Activated gamma-delta T cell treated with anti-CD3 and anti-CD28 coated beads, Interleukin-2, amount 50 U/mL, for 16 hours (primary cell): ENCODE measurements at regions not wholly inside any gene's neighbourhood (a gene's known extent, or its start where the extent isn't known, plus 50 kb on each side); places are given as distances from the start of the nearest gene placed in this dataset.

Experiments used
- DNase-seq: peaks from one replicate; pipeline ENCODE4 v3.0.0-alpha.2; 2020; ENCODE audit warnings: low read depth

- no peak for DNase-seq
Measured at GRCh38 chr11:119547511-119547910, 124.5 kb upstream of the THY1 start.

GRCh38 chr11:119545978-119546915, 123.3 kb upstream of the THY1 start:
- no peak for DNase-seq

DNA sequence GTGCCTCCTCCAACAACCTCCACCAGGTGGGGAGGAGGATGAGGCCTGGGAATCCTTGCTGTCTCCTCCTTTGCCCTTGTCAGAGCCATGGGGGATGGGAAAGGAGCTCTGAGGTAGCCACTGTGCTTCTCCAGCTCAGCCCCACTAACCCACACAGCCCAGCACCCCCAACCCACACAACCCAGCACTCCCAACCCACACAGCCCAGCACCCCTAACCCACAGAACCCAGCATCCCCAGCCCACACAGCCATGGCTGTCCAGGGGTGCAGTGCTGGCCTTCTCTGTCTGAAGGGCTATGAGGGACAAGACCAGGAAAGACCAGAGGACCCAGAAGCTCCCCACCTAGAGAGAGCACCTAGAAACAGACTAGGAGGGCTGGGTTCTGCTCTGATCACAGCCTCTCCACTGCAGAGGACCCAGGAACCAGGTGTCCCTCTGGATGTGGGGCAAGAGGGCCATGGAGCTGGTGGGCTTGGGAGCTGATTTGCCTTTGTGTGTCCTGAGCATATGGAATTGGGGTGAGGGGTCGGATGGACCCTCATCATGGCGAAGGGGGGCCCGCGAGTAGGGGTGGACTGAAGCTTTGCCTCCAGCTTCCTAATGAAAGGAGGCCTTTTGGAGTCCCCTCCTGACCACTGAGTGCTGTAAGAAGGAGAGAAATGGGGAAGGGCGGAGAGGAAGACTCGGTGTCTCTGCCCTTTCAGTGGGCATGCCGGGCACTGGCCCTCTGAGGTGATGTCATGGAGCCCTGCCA, 117.6 kb upstream of the THY1 start:
- DNase-seq = no peak

DNA sequence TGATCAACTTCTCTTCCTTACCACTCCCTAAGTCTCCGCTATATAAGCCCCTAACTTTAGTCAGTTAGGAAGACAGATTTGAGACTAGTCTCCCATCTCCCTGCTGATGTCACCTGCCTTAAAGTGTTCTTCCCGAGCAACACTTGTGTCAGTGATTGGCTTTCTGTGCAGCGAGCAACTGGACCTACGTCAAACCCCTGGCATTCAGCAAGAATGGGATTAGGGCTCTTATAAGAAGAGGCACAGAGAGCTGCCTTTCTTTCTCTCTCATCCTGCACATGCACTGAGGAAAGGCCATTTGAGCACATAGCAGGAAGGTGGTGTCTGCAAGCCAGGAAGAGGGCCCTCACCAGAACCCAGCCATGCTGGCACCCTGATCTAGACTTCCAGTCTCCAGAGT, 116.6 kb upstream of the THY1 start:
- no peak for DNase-seq

- no peak for DNase-seq
Measured at GRCh38 chr11:119538753-119539152, 115.8 kb upstream of the THY1 start.

DNA sequence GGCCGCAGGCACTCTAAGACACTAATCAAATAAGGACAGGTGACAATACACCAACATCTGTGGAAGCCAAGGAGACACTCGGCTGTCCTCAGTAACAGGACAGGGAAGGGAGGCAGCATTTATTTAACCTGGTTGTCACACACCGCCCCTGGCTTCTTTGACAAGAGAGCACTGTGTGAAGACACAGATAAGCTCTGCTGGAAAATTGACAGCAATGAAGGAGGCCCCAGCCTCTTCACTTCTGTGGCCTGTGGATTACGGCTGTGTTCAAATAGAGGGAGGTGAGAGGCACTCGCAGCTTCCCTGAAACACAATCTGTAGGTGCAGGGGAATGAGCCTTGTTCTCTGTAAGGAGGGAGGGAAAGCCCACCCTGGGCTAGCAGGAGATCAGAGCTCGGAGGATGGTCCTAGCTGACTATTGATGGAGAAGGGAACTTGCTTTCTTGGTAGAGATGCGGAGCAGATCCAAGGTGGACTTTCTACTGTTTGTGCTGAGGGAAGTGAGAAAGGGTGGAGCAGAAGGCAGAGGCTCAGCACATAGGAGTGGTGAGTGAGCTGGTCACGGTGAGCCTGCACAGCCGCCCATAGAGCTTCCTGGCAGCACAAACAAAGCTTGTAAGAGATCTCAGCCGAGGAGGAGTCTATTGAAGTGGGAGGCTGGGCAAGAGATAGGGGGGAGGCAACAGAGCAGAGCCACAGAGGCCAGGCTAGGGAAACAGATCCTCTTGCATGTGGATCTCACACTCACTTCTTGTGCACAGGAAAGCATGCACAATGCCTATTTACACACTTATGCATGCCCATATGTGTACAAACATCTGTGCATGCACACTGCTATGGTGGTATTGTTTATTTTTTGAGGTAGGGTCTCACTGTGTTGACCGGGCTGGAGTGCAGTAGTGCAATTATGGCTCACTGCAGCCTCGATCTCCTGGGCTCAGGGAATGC, 114.6 kb upstream of the THY1 start:
- DNase-seq = no peak

DNA sequence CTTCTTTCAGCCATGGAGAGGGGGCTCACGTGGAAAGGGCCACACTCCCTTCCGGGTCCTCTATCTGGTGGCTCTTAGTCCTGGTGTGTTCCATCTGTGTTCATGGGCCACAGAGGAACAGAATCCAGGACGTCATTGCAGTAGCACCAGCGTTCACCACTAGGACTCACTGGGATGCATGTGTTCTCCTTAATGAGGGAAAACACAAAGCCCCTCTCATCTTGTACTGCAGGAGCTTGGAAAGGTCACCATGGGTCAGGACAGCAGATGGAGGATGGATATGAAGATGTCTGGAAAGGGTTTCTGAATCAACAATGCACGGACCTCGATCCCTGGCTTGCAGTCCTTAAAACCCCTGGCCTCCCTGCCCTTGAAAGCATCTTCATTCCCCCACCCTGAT, 113.8 kb upstream of the THY1 start:
- no peak for DNase-seq

DNA sequence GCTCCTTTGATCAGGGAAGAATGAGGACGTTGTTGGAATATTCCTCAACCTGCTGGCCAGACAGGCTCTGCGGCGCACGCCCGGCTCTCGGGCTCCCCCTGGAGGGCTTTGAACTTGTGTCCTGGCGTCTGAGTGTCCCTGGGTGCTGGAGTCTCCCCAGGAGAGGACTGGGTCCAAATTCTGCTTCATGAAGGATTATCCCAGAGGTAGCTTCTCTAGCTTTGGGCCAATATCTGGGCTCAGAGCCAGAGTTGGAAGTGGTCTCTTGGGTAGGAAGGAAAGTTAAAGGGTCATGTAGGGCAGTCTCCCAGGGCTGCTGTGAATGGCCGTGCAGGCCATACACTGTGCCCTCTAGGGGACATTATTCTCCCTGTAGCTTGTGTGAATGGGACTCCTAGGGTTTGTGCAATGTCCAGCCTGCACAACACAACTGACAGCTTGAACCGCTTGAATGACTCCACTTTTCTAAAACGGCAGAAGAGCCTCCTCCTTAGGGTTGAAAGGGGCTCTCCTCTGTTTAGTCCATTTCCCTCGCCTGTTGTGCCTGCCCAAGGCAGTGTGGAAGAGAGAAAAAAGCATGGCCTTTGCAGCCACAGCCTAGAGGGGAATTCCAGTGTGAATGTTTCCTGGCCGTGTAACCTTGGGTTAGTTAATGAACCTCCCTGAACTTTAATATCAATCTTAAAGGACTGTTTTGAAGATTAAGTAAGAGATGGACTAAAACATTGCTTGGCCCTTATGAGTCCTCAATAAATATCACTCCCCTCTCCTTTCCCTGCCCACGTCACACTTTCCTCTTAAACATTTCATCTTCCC, 111.2 kb upstream of the THY1 start:
- DNase-seq = no peak

DNA sequence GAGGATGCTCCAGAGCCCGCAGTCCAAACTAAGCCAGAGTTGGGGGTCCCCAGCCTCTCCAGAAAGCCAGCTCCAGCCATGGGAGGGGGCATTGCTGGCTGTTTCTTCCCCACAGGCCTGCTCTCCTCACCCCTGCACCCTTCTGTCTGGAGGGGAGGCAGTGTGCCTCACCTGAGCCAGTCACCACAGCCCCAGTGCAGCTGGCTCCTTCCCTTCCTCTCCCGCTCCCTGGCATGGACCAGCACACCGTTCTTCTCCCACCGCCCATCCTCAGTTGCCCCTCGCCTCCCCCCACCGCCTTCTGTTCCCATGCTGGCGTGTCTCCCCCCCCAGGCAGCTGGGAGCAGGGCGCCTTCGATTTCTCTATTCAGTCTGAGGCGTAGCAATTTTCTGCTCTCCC, 110.5 kb upstream of the THY1 start:
- DNase-seq = no peak

DNA sequence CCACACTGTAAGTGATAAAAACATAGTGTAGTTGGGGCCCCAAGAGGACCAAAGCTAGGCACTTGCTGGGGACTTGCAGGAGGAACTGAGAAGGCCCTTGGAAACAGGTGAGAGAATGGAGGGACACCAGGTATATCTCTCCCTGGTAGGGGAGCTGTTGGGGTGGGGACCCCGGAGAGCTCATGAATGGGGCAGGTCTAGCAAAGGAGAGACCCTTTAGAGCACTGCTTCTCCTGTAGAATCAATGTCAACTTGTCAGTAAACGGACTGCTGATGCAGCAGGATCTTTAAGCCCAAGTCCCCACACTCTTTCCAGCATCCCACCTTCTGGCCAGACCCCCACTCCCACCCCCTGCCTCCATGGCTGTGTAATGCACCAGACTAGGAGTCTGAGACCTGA, 109.6 kb upstream of the THY1 start:
- no peak for DNase-seq

GRCh38 chr11:119531623-119532022, 108.7 kb upstream of the THY1 start:
- DNase-seq = no peak

GRCh38 chr11:119531056-119531455, 108.1 kb upstream of the THY1 start:
- DNase-seq = no peak

GRCh38 chr11:119530509-119530908, 107.5 kb upstream of the THY1 start:
- no peak for DNase-seq

- DNase-seq = no peak
Measured at GRCh38 chr11:119529936-119530335, 107.0 kb upstream of the THY1 start.

DNA sequence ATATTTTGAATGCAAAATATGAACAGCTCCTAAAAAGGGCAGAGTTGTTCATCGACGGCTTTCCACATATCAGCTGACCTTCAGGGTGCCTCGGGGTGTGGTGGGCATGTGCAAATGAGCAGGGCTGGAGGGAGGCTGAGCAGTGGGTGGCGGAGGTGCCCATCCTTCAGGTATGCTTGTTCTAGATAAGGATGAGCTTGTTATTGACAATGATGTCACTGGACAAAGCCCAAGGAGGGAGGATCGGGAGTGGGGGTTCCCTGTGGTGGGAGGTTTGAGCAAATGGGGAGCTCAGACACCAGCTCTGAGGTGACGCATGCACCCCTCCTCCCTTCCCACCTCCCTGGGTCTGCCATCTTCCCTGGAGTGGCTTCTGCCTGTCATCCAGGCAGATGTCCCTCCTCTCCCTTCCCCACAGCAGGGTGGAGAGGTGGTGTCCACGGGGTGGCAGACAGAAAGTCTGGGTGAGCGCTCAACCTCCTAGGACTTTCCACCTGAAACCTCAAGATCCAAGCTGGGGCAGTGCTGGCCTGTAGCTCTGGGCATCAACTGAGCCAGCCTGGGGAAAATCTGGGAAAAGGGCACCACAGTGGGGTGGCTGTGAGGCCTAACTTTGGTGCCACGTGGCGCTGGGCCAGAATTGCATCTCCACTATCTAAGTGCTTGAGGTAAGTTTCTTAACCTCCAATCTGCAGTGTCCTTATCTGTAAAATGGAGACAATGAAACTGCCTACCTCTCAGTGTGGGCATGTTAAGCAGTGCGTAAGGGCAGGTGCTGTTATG, 106.3 kb upstream of the THY1 start:
- no peak for DNase-seq

- no peak for DNase-seq
Measured at GRCh38 chr11:119525867-119526196, 102.9 kb upstream of the THY1 start.

DNA sequence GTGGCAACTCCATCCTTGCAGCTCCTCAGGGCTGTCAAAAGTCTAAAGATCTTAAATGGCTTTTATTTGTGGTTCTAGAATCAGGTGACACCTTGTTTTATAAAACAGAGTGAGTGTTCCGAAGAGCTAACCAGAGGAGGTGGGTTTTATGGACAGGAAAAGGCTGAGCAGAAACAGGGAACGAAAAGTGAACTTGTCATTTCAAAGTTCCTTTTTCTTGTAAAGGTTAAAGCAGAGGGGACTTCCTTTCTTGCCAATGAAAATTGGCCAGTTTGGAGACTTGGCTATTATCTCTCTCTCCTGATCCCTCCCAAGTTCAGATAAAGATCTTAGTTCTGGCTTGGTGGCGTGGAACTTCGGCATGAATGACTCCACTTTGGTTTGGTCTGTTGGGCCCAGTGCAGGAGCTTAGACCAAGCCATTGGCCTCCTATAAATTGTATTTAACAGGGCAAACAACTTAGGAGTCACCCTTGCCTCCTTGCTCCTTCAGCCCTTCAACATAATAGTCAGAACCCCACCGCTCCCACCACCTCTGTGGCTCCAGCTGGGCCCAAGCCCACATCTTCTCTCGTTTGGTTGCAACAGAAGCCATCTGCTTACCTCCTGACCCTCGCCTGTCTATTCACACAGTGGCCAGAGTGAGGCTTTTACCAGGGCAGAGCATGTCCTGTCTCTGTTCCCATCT, 102.4 kb upstream of the THY1 start:
- DNase-seq = no peak

DNA sequence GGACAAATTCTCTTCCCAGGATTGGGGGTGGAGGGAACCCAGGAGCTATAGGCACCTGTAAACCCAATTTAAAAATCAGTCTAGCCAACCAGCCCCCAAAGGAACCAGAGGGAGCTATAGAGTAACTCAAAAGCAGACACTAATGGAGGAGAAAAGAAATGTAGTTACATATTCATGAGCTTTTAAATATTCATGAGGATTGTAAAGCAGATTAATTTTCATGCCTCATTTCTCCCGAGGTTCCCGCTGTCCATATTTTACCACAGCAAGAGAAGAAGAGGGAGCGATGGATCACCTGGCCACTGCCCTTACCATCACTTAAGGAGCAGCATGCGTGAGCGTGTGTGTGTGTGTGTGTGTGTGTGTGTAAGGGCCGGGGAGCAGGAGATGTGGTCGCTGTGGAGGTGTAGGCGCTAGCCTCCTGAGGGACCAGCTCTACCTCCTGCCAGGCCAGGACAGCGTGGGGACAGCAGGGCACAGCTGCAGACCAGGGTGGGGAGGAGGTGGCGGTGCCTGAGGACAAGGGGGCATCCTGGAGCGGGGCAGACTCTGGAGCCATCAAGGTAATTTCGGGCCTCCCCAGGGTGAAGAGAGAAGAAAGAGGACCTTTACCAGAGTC, 100.7 kb upstream of the THY1 start:
- no peak for DNase-seq

GRCh38 chr11:119522609-119523008, 99.6 kb upstream of the THY1 start:
- no peak for DNase-seq

DNA sequence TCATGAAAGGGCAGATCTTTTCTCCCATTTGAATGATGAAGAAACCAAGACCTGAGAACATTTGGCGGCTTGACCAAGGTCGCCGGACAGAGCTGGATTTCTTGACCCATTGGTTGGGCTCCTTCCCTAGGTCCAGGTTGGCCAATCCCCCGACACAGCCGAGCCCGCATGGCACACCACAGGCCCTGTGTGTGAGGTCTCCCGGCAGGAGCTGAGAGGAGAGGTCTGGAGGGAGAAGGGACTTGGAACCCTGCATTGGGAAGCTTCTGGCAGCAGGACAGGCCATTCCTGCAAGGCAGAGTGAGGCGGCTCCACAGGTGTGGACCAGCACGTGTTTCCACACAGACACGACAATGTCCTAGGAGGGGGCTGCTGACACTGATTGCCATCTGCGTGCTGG, 98.6 kb upstream of the THY1 start:
- DNase-seq = no peak
